IPS-NIHi7 (cell line): ENCODE measurements at regions not wholly inside any gene's neighbourhood (a gene's known extent, or its start where the extent isn't known, plus 50 kb on each side); places are given as distances from the start of the nearest gene placed in this dataset.
A peak's percentile ranks its signal among the peaks of the same experiment; 100 is the strongest.

Experiments used
- DNase-seq: peaks from one replicate; pipeline ENCODE4 v3.0.0; 2012; ENCODE audit warnings: mixed read lengths; ENCODE audit errors: extremely low spot score

- DNase-seq, result no peak
These were observed 242.2 kb downstream of the B3GLCT start for GRCh38 chr13:31441800-31442510.

GRCh38 chr13:31442571-31442970, 242.8 kb downstream of the B3GLCT start:
- no peak for DNase-seq

GRCh38 chr13:31444266-31444856, 244.6 kb downstream of the B3GLCT start:
- DNase-seq, result no peak

GRCh38 chr13:31452525-31452924, 252.8 kb downstream of the B3GLCT start:
- no peak for DNase-seq

GRCh38 chr13:31455581-31455980, 255.8 kb downstream of the B3GLCT start:
- no peak for DNase-seq

GRCh38 chr13:31456056-31456455, 256.3 kb downstream of the B3GLCT start:
- DNase-seq, result no peak

- DNase-seq, result no peak
These were observed 260.3 kb downstream of the B3GLCT start for GRCh38 chr13:31460061-31460460.

- DNase-seq, result no peak
These were observed 262.1 kb downstream of the B3GLCT start for GRCh38 chr13:31461923-31462322.

- no peak for DNase-seq
These were observed 263.0 kb downstream of the B3GLCT start for GRCh38 chr13:31462766-31463165.

GRCh38 chr13:31468114-31468902, 268.5 kb downstream of the B3GLCT start:
- DNase-seq, result no peak

- DNase-seq, result no peak
These were observed 269.6 kb downstream of the B3GLCT start for GRCh38 chr13:31469377-31469776.

GRCh38 chr13:31476266-31476665, 263.1 kb upstream of the RXFP2 start:
- peak; percentile 18 for DNase-seq

- no peak for DNase-seq
These were observed 262.6 kb upstream of the RXFP2 start for GRCh38 chr13:31476753-31477152.

- no peak for DNase-seq
These were observed 261.4 kb upstream of the RXFP2 start for GRCh38 chr13:31477961-31478360.

GRCh38 chr13:31485183-31485582, 254.1 kb upstream of the RXFP2 start:
- DNase-seq, result no peak

GRCh38 chr13:31485651-31486051, 253.7 kb upstream of the RXFP2 start:
- no peak for DNase-seq

GRCh38 chr13:31495336-31495735, 244.0 kb upstream of the RXFP2 start:
- no peak for DNase-seq

- no peak for DNase-seq
These were observed 240.1 kb upstream of the RXFP2 start for GRCh38 chr13:31499274-31499673.

- no peak for DNase-seq
These were observed 235.7 kb upstream of the RXFP2 start for GRCh38 chr13:31503626-31504025.

- no peak for DNase-seq
These were observed 234.4 kb upstream of the RXFP2 start for GRCh38 chr13:31504918-31505317.

GRCh38 chr13:31512331-31512730, 227.0 kb upstream of the RXFP2 start:
- DNase-seq, result no peak

GRCh38 chr13:31514932-31515331, 224.4 kb upstream of the RXFP2 start:
- DNase-seq, result no peak

GRCh38 chr13:31515427-31515826, 223.9 kb upstream of the RXFP2 start:
- no peak for DNase-seq
